HUES64 (cell line): ENCODE measurements at regions not wholly inside any gene's neighbourhood (a gene's known extent, or its start where the extent isn't known, plus 50 kb on each side); places are given as distances from the start of the nearest gene placed in this dataset.

Source experiments
- H3K27ac ChIP-seq: 2 replicates; pipeline ENCODE4 v1.7.0; 2013; ENCODE audit warnings: low read depth, low read length, inconsistent platforms
- H3K27me3 ChIP-seq: 2 replicates; pipeline ENCODE4 v1.6.1; 2013; ENCODE audit warnings: mild to moderate bottlenecking, low read length; ENCODE audit not compliant: insufficient read depth
- H3K36me3 ChIP-seq: 2 replicates; pipeline ENCODE4 v1.6.1; 2013; ENCODE audit warnings: mild to moderate bottlenecking, low read length; ENCODE audit not compliant: insufficient read depth
- H3K4me1 ChIP-seq: 2 replicates; pipeline ENCODE4 v1.6.1; 2013; ENCODE audit warnings: mild to moderate bottlenecking, low read length, moderate library complexity; ENCODE audit not compliant: insufficient read depth
- H3K4me3 ChIP-seq: 2 replicates; pipeline ENCODE4 v1.5.1; 2013; ENCODE audit warnings: mild to moderate bottlenecking, low read length, moderate library complexity
- H3K9ac ChIP-seq: 2 replicates; pipeline ENCODE4 v1.6.1; 2013; ENCODE audit warnings: mild to moderate bottlenecking, low read depth, low read length
- H3K9me3 ChIP-seq: 2 replicates; pipeline ENCODE4 v1.6.1; 2013; ENCODE audit warnings: low read depth, low read length; ENCODE audit not compliant: insufficient read depth
- WGBS: fragments of 150-250, 120-280 bp; methylation state at CpG from one replicate; pipeline ENCODE4 v1.1.7; 2013; ENCODE audit warnings: missing lambda C conversion rate; 5-methylcytosine and 5-hydroxymethylcytosine counted together

DNA sequence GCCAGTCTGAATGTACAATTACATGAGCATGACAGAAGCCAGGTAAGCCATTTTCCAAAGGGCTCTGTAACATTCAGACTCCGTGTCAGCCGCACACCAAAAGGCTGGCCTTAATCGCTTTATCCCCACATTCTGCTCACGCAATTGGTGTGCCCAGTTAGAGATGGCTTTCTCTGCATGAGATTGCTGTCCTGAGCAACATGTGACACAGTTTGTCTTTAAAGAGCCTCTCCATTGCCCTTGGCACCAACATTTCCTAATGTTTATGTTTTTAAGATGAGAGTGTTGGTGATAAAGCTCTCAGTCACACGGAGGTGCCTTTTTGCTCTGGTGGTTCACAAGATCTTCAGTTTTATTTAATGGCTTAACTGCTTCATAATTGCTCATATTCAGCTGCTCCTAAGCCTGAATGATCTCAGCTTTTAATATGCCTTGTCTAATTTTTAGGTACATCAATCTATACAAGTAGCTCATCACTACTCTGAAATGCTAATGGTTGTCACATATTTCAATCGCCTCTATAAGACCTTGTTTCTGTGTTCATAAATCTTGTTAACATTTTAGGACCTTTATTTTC, 164.8 kb upstream of the ACVR2A start:
- 91% methylated on average over 6 of the region's 6 CpGs for WGBS
- no peak overlapping the region for H3K4me3 ChIP-seq

GRCh38 chr2:147679191-147679954, 165.5 kb upstream of the ACVR2A start:
- Histone ChIP-seq H3K9ac (no peak overlapping the region), H3K27ac (no peak overlapping the region), H3K36me3 (no peaks in the 10 kb centered on the region), H3K4me1 (peaks cover 8% of the 10 kb centered on the region; the same call in 1 of the 2 replicates), H3K9me3 (no peaks in the 10 kb centered on the region), H3K4me3 (no peak overlapping the region), H3K27me3 (no peaks in the 10 kb centered on the region)
- 89% methylated on average over 3 of the region's 3 CpGs for WGBS

More for the DNA sequence above, 164.8 kb upstream of the ACVR2A start:
- H3K4me1 ChIP-seq, result peaks cover 8% of the 10 kb centered on the region; the same call in 1 of the 2 replicates
- no peaks in the 10 kb centered on the region for H3K27me3 ChIP-seq
- no peak overlapping the region for H3K27ac ChIP-seq
- no peak overlapping the region for H3K9ac ChIP-seq
- H3K36me3 ChIP-seq, result no peaks in the 10 kb centered on the region
- no peaks in the 10 kb centered on the region for H3K9me3 ChIP-seq

DNA sequence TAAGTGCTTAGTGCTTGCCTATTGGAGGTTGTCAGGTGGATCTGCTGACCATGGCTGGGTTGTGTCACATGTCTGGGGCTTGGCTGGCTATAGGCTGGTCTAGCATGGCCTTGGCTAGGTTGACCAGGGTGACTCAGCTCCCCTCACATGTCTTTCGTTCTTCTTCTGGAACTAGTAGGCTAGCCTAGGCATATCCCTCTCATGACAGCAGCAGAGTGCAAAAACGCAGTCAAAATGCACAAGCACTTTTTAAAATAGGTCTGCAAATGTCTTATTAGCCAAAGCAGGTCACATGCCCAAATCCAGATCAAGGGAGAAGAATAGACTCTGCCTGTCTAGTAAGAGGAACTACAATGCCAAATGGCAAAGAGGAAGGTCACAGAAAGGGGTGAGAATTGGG, 179.7 kb upstream of the ACVR2A start:
- Histone ChIP-seq H3K9ac (no peak overlapping the region), H3K27ac (no peak overlapping the region), H3K4me3 (no peak overlapping the region), H3K9me3 (no peaks in the 10 kb centered on the region), H3K36me3 (no peaks in the 10 kb centered on the region), H3K4me1 (no peaks in the 10 kb centered on the region), H3K27me3 (no peaks in the 10 kb centered on the region)
- 90% methylated on average over 2 of the region's 2 CpGs for WGBS

DNA sequence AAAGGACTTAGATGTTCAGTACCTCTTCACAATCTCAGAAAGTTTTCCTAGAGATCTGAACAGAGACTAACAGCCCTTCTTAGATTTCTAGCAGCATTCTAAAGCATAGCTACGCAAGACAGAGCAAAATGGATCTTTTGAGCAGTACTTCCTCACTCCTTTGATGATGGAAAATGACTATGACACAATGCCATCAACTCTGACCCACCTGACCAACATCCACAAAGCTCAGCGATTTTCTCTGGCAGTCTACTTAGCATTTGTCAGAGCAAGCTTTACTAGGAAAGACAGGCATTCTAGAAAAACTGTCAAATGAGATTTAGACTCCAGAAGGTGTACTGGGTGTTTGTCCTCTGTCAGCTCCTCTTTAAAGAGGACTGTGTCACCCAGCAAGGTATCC, 180.9 kb upstream of the ACVR2A start:
- Histone ChIP-seq H3K4me3 (no peak overlapping the region), H3K27ac (no peak overlapping the region), H3K9me3 (no peaks in the 10 kb centered on the region), H3K9ac (no peak overlapping the region), H3K4me1 (no peaks in the 10 kb centered on the region), H3K36me3 (no peaks in the 10 kb centered on the region), H3K27me3 (no peaks in the 10 kb centered on the region)
- 88% methylated on average over 2 of the region's 2 CpGs for WGBS

GRCh38 chr2:147663153-147663961, 181.5 kb upstream of the ACVR2A start:
- Histone ChIP-seq H3K9me3 (no peaks in the 10 kb centered on the region), H3K36me3 (no peaks in the 10 kb centered on the region), H3K4me3 (no peak overlapping the region), H3K27me3 (no peaks in the 10 kb centered on the region), H3K27ac (no peak overlapping the region), H3K9ac (no peak overlapping the region), H3K4me1 (no peaks in the 10 kb centered on the region)
- WGBS, result 92% methylated on average over 5 of the region's 5 CpGs

DNA sequence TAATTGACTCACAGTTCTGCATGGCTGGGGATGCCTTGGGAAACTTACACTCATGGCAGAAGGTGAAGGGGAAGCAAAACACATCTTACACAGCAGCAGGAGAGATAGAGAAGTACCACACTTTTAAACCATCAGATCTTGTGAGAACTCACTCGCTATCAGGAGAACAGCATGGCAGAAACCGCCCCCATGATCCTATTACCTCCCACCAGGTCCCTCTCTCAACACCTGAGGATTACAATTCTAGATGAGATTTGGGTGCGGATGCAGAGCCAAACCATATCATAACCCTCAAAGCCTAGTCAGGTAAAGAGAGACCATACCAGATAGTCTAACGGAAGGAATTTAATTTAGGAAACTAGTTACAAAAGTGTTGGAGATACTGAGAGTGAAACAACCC, 182.6 kb upstream of the ACVR2A start:
- Histone ChIP-seq H3K4me3 (no peak overlapping the region), H3K27ac (no peak overlapping the region), H3K4me1 (no peaks in the 10 kb centered on the region), H3K9ac (no peak overlapping the region), H3K9me3 (no peaks in the 10 kb centered on the region), H3K27me3 (no peaks in the 10 kb centered on the region), H3K36me3 (no peaks in the 10 kb centered on the region)
- 86% methylated on average over 4 of the region's 4 CpGs for WGBS

- H3K4me3 ChIP-seq, result no peak overlapping the region
- no peak overlapping the region for H3K9ac ChIP-seq
- no peaks in the 10 kb centered on the region for H3K36me3 ChIP-seq
- no peaks in the 10 kb centered on the region for H3K4me1 ChIP-seq
- H3K9me3 ChIP-seq, result no peaks in the 10 kb centered on the region
- no peaks in the 10 kb centered on the region for H3K27me3 ChIP-seq
- no peak overlapping the region for H3K27ac ChIP-seq
- WGBS, result 93% methylated on average over 2 of the region's 2 CpGs
These were observed 184.1 kb upstream of the ACVR2A start for GRCh38 chr2:147660680-147661079.

DNA sequence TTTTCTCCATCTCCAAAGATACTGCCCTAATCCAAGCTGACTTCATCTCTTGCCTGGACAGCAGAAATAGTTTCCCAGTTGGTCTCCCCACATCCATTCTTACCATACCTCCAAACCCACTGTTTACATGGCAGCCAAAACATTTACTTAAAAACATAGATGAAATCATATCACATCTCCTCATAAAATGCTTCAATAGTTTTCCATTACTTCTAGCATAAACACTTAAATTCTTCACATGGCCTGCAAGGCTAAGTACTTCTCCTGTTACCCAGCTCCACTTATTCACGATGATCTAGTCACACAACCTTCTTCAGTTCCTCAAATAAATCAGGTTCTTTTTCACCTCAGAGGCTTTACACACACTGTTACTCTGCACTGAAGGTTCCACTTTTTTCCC, 185.8 kb upstream of the ACVR2A start:
- no peaks in the 10 kb centered on the region for H3K27me3 ChIP-seq
- WGBS, result 95% methylated on average over 1 of the region's 1 CpG
- H3K36me3 ChIP-seq, result no peaks in the 10 kb centered on the region
- H3K9me3 ChIP-seq, result no peaks in the 10 kb centered on the region
- H3K27ac ChIP-seq, result no peak overlapping the region
- H3K4me1 ChIP-seq, result no peaks in the 10 kb centered on the region
- H3K9ac ChIP-seq, result no peak overlapping the region
- no peak overlapping the region for H3K4me3 ChIP-seq

- no peak overlapping the region for H3K9ac ChIP-seq
- H3K4me1 ChIP-seq, result no peaks in the 10 kb centered on the region
- H3K27ac ChIP-seq, result no peak overlapping the region
- 87% methylated on average over 2 of the region's 2 CpGs for WGBS
- no peaks in the 10 kb centered on the region for H3K9me3 ChIP-seq
- no peaks in the 10 kb centered on the region for H3K36me3 ChIP-seq
- no peaks in the 10 kb centered on the region for H3K27me3 ChIP-seq
- no peak overlapping the region for H3K4me3 ChIP-seq
These were observed 187.5 kb upstream of the ACVR2A start for GRCh38 chr2:147657086-147658000.

- H3K4me3 ChIP-seq, result no peak overlapping the region
- no peak overlapping the region for H3K9ac ChIP-seq
- no peaks in the 10 kb centered on the region for H3K9me3 ChIP-seq
- WGBS, result 94% methylated on average over 6 of the region's 6 CpGs
- H3K4me1 ChIP-seq, result peaks cover 47% of the 10 kb centered on the region
- H3K36me3 ChIP-seq, result no peaks in the 10 kb centered on the region
- no peak overlapping the region for H3K27ac ChIP-seq
- H3K27me3 ChIP-seq, result no peaks in the 10 kb centered on the region
These were observed 194.8 kb upstream of the ACVR2A start for GRCh38 chr2:147649998-147650397.
